ENCODE measurements at regions not wholly inside any gene's neighbourhood (a gene's known extent, or its start where the extent isn't known, plus 50 kb on each side); places are given as distances from the start of the nearest gene placed in this dataset.

DNA sequence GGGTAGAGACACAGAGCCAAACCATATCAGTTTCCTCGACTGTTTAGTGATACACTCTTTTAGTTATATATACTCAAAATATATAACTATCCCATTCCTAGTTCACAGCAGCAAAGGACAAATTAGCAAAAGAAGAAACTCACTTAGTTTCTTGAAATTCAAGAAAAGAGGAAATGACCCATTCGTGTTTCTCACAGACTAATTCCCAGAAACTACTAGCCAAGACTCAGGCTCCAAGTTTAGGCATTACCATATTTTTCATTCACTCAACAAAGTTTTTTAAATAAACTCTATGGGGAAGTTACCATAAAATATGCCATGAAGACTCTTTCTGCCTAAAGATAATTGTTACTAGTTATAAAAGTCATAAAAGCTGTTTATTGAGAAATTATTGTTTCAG is 152.3 kb upstream of the DAAM1 start:
- no peak overlapping the region for H3K27ac Mint-ChIP-seq
- DNase-seq (ENCODE audit: low spot score), result no peak
- no peak for TF ChIP-seq TEAD1 (CRISPR knock-in tag; IDR thresholded peaks at IDR 0.05)
- no peak for TF ChIP-seq NR3C1 (CRISPR knock-in tag; conservative IDR thresholded peaks at IDR 0.05; ENCODE audit: low read depth)
- TF ChIP-seq, protein P1, sequence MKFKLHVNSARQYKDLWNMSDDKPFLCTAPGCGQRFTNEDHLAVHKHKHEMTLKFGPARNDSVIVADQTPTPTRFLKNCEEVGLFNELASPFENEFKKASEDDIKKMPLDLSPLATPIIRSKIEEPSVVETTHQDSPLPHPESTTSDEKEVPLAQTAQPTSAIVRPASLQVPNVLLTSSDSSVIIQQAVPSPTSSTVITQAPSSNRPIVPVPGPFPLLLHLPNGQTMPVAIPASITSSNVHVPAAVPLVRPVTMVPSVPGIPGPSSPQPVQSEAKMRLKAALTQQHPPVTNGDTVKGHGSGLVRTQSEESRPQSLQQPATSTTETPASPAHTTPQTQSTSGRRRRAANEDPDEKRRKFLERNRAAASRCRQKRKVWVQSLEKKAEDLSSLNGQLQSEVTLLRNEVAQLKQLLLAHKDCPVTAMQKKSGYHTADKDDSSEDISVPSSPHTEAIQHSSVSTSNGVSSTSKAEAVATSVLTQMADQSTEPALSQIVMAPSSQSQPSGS (CRISPR knock-in tag; IDR thresholded peaks at IDR 0.05; ENCODE audit: borderline replicate concordance, low read depth), result no peak
- no peak for TF ChIP-seq PRRX2 (CRISPR knock-in tag; IDR thresholded peaks at IDR 0.05)
- no peak for TF ChIP-seq ZNF423 (CRISPR knock-in tag; IDR thresholded peaks at IDR 0.05)
- TF ChIP-seq, protein P2, sequence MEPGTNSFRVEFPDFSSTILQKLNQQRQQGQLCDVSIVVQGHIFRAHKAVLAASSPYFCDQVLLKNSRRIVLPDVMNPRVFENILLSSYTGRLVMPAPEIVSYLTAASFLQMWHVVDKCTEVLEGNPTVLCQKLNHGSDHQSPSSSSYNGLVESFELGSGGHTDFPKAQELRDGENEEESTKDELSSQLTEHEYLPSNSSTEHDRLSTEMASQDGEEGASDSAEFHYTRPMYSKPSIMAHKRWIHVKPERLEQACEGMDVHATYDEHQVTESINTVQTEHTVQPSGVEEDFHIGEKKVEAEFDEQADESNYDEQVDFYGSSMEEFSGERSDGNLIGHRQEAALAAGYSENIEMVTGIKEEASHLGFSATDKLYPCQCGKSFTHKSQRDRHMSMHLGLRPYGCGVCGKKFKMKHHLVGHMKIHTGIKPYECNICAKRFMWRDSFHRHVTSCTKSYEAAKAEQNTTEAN (CRISPR knock-in tag; IDR thresholded peaks at IDR 0.05), result no peak
- TF ChIP-seq, protein P3, sequence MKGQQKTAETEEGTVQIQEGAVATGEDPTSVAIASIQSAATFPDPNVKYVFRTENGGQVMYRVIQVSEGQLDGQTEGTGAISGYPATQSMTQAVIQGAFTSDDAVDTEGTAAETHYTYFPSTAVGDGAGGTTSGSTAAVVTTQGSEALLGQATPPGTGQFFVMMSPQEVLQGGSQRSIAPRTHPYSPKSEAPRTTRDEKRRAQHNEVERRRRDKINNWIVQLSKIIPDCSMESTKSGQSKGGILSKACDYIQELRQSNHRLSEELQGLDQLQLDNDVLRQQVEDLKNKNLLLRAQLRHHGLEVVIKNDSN (CRISPR knock-in tag; IDR thresholded peaks at IDR 0.05), result no peak
- TF ChIP-seq, protein P4, sequence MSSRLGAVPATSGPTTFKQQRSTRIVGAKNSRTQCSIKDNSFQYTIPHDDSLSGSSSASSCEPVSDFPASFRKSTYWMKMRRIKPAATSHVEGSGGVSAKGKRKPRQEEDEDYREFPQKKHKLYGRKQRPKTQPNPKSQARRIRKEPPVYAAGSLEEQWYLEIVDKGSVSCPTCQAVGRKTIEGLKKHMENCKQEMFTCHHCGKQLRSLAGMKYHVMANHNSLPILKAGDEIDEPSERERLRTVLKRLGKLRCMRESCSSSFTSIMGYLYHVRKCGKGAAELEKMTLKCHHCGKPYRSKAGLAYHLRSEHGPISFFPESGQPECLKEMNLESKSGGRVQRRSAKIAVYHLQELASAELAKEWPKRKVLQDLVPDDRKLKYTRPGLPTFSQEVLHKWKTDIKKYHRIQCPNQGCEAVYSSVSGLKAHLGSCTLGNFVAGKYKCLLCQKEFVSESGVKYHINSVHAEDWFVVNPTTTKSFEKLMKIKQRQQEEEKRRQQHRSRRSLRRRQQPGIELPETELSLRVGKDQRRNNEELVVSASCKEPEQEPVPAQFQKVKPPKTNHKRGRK (CRISPR knock-in tag; IDR thresholded peaks at IDR 0.05; ENCODE audit: borderline replicate concordance), result no peak
- TF ChIP-seq KAT7 (CRISPR knock-in tag; IDR thresholded peaks at IDR 0.05; ENCODE audit: borderline replicate concordance), result no peak
- no peak for TF ChIP-seq ETV6 (CRISPR knock-in tag; IDR thresholded peaks at IDR 0.05)
- TF ChIP-seq, protein P5, sequence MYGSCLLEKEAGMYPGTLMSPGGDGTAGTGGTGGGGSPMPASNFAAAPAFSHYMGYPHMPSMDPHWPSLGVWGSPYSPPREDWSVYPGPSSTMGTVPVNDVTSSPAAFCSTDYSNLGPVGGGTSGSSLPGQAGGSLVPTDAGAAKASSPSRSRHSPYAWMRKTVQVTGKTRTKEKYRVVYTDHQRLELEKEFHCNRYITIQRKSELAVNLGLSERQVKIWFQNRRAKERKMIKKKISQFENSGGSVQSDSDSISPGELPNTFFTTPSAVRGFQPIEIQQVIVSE (CRISPR knock-in tag; IDR thresholded peaks at IDR 0.05; ENCODE audit: borderline replicate concordance), result no peak
- TF ChIP-seq MYBL2 (CRISPR knock-in tag; IDR thresholded peaks at IDR 0.05), result no peak
- TF ChIP-seq GABPB1 (CRISPR knock-in tag; IDR thresholded peaks at IDR 0.05), result no peak
- TF ChIP-seq ZNF263 (CRISPR knock-in tag; IDR thresholded peaks at IDR 0.05; ENCODE audit: low read depth), result no peak
- H3K9me3 Mint-ChIP-seq, result peaks cover 22% of the 10 kb centered on the region
- H3K36me3 Mint-ChIP-seq, result peaks cover 4% of the 10 kb centered on the region
- ATAC-seq, result no peak
- no peaks in the 10 kb centered on the region for H3K27me3 Mint-ChIP-seq (ENCODE audit: low read depth)
- H3K4me1 Mint-ChIP-seq, result no peaks in the 10 kb centered on the region
- CTCF ChIA-PET, result no interaction called here
- H3K4me3 Mint-ChIP-seq, result no peak overlapping the region
- POLR2A ChIA-PET, result no interaction called here

DNA sequence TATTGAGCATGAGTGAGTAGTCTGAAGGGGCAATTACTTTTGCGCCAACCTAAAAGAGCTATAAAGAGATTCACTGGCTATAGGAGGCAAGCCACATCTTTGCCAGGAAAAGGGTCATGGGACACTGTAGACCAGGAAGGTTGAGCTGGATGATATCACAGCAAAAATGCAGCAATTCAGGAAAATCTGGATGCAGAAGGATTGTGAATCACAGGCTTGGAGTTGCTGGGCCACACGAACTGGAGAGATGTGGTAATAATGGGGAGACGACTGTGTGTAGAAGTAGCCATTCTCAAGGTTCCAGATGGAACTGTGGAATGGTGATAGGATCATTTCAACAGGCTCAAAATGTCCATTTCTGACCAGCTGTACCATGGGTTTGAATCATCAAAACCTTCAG is 151.4 kb upstream of the DAAM1 start:
- no peak for ATAC-seq
- ChIA-PET CTCF (no interaction called here), POLR2A (no interaction called here)
- H3K27me3 Mint-ChIP-seq (ENCODE audit: low read depth), result no peaks in the 10 kb centered on the region
- no peaks in the 10 kb centered on the region for H3K4me1 Mint-ChIP-seq
- no peak for DNase-seq (ENCODE audit: low spot score)
- TF ChIP-seq ZNF423 (CRISPR knock-in tag; IDR thresholded peaks at IDR 0.05) (no peak), ZBTB21 (CRISPR knock-in tag; IDR thresholded peaks at IDR 0.05; ENCODE audit: borderline replicate concordance) (no peak), JAZF1 (CRISPR knock-in tag; IDR thresholded peaks at IDR 0.05) (no peak), KAT7 (CRISPR knock-in tag; IDR thresholded peaks at IDR 0.05; ENCODE audit: borderline replicate concordance) (no peak), TEAD1 (CRISPR knock-in tag; IDR thresholded peaks at IDR 0.05) (no peak), HMGA2 (CRISPR knock-in tag; IDR thresholded peaks at IDR 0.05) (no peak), MXD4 (CRISPR knock-in tag; IDR thresholded peaks at IDR 0.05; ENCODE audit: borderline replicate concordance) (no peak), CREB1 (CRISPR knock-in tag; IDR thresholded peaks at IDR 0.05) (no peak), ZNF263 (CRISPR knock-in tag; IDR thresholded peaks at IDR 0.05; ENCODE audit: low read depth) (no peak), GRHL2 (CRISPR knock-in tag; IDR thresholded peaks at IDR 0.05; ENCODE audit: insufficient replicate concordance, severe bottlenecking) (no peak), GTF2I (CRISPR knock-in tag; conservative IDR thresholded peaks at IDR 0.05) (no peak), MYBL2 (CRISPR knock-in tag; IDR thresholded peaks at IDR 0.05) (no peak), ZNF138 (CRISPR knock-in tag; conservative IDR thresholded peaks at IDR 0.05) (no peak), NFYB (CRISPR knock-in tag; conservative IDR thresholded peaks at IDR 0.05; ENCODE audit: low read depth) (no peak), TCF7 (CRISPR knock-in tag; IDR thresholded peaks at IDR 0.05; ENCODE audit: low read depth) (no peak)
- TF ChIP-seq, protein P6, sequence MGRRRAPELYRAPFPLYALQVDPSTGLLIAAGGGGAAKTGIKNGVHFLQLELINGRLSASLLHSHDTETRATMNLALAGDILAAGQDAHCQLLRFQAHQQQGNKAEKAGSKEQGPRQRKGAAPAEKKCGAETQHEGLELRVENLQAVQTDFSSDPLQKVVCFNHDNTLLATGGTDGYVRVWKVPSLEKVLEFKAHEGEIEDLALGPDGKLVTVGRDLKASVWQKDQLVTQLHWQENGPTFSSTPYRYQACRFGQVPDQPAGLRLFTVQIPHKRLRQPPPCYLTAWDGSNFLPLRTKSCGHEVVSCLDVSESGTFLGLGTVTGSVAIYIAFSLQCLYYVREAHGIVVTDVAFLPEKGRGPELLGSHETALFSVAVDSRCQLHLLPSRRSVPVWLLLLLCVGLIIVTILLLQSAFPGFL (CRISPR knock-in tag; IDR thresholded peaks at IDR 0.05; ENCODE audit: borderline replicate concordance), result no peak
- TF ChIP-seq, protein P7, sequence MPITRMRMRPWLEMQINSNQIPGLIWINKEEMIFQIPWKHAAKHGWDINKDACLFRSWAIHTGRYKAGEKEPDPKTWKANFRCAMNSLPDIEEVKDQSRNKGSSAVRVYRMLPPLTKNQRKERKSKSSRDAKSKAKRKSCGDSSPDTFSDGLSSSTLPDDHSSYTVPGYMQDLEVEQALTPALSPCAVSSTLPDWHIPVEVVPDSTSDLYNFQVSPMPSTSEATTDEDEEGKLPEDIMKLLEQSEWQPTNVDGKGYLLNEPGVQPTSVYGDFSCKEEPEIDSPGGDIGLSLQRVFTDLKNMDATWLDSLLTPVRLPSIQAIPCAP (CRISPR knock-in tag; IDR thresholded peaks at IDR 0.05), result no peak
- TF ChIP-seq, protein P8, sequence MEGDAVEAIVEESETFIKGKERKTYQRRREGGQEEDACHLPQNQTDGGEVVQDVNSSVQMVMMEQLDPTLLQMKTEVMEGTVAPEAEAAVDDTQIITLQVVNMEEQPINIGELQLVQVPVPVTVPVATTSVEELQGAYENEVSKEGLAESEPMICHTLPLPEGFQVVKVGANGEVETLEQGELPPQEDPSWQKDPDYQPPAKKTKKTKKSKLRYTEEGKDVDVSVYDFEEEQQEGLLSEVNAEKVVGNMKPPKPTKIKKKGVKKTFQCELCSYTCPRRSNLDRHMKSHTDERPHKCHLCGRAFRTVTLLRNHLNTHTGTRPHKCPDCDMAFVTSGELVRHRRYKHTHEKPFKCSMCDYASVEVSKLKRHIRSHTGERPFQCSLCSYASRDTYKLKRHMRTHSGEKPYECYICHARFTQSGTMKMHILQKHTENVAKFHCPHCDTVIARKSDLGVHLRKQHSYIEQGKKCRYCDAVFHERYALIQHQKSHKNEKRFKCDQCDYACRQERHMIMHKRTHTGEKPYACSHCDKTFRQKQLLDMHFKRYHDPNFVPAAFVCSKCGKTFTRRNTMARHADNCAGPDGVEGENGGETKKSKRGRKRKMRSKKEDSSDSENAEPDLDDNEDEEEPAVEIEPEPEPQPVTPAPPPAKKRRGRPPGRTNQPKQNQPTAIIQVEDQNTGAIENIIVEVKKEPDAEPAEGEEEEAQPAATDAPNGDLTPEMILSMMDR (IDR thresholded peaks at IDR 0.05), result no peak
- peaks cover 22% of the 10 kb centered on the region for H3K9me3 Mint-ChIP-seq
- H3K27ac Mint-ChIP-seq, result no peak overlapping the region
- H3K36me3 Mint-ChIP-seq, result peaks cover 4% of the 10 kb centered on the region
- H3K4me3 Mint-ChIP-seq, result no peak overlapping the region
